Nucleus accumbens (tissue), 56 donors: ENCODE measurements at regions not wholly inside any gene's neighbourhood (a gene's known extent, or its start where the extent isn't known, plus 50 kb on each side); places are given as distances from the start of the nearest gene placed in this dataset.
"Not testable (repeated sequence)": the region's sequence is repeated elsewhere in the genome, so short reads cannot be mapped to it uniquely, and the experiment has no call there.

Experiments
- DNase-seq, 56 donors: peaks; one replicate each; lab custom pipeline; 2025; lab: John Stamatoyannopoulos, UW

DNA sequence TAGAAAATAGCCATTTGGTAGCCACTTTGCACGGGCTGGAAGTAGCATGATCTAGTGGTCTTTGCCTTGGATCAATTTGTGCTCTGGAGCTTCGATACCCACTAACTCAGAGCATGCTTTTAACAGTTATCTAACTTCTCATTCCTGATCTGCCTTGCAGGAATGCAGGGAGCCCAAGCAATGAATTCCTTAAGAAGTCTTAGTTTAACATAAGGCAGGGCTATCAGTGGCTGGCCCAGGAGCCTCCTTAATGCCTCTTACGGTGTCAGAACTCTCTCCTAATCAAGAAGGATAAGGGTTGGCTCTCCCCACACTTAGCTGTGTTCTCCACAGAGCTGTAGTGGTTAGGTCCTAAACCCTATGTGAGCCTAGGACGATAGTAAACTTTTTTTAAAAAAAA lies 95.8 kb upstream of the TBCA start:
- no peak for DNase-seq

DNA sequence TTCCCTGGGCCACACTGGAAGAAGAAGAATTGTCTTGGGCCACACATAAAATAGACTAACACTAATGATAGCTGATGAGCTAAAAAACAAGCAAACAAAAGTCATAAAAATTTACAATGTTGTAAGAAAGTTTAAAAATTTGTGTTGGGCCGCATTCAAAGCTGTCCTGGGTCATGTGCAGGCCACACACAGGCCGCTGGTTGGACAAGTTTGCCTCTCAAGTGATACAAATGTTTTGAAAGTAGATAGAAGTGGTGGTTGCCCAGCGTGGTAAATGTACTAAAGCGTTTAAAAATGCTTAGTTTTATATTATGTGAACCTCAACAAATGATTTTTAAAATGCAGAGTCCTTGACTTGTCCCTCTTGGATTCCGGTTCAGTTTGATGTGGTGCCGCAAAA lies 94.9 kb upstream of the TBCA start:
- no peak for DNase-seq

DNA sequence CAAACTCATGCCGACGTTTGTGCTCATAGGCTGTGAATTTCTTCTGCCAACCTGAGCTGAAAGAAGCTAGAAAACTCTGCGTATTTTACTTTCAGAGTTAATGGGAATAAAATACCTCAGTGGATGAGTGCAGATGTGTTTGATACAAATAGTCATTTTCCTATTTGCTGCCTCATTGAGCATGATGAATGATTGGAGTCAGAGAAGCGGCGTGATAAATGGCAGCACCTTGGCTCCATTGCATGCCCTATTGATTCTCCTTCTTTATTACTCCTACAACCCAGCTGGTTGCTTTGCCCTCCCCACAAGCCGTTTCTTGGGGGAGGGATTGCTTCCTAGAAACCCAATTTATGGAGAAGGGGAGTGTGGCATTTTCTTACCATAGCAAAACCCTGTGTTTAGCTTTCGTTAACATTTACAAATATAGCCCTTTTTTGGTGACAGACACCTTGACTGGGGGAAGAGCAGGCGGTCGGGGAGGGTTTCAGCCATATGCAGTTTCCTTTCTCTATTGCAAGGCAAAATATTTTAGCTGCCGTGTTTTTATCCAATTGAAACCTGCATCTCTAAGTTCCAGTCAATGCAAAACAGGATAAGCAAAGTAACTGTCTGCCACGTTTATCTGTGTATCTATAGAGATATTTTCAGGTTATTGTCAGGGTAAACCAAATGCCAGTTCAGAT lies 93.1 kb upstream of the TBCA start:
- no peak for DNase-seq

DNA sequence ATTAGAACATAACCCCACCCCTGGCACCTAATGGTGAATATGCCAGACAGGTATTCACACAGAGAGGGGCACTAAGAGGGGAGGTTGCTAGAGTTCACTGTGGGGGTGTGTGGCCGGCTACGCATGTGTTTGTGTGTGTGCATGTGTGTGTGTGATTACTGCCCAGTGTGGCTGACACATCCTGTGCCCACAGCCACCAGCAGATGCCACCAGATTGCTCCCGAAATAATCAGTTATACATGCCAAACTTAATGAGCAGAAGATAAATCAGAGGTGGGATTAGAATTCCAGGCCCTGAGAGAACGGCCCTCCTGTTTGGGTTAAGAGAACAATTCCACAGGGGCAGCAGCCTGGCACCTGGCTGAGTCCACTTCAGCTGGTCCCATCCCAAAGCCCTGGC lies 91.8 kb upstream of the TBCA start:
- DNase-seq = peak in 36 of 56 donors; percentile 7 to 63 (median 30)

DNA sequence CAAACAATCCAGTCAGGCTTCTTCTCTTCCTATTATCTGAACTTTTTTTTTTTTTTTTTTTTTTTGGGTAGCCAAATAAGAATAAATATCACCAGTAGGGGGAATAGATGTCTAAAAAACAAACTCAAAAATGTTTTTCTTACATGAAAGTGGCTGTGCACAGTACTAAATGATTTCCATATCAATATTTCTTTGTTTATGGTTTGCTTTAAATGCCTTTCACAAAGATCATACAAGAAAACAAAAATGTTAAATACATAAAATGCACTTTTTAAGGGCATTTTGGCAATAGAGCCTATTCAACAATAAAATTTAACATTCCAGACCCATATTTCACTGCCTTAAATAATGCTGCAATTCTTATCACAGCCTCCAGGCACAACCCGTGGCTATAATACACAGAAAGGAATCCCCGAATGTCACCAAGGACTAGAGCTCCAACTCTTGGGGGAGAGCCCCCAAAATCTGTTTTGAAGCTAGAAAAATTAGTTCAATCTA lies 91.1 kb upstream of the TBCA start:
- DNase-seq = peak in 2 of 56 donors; percentile 3 to 21

DNA sequence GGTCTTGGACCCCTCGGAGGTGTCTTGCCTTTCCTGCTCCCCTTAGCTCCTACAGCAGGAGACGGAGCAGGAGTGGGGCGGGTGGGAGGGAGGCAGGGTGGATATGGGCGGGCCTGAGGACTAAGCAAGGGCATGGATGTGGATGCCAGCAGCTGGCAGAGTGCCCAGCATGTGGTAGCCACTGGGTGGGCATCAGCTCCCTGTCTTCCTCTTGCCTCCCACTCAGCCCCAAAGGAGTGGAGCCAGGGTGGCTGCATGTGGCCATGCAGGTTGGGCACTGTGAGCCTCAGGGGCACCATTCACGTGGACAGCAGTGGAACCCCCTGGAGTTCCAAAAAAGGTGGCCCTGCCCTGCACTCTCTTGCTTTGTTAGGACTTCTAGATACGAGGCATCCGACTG lies 90.1 kb upstream of the TBCA start:
- no peak for DNase-seq

DNA sequence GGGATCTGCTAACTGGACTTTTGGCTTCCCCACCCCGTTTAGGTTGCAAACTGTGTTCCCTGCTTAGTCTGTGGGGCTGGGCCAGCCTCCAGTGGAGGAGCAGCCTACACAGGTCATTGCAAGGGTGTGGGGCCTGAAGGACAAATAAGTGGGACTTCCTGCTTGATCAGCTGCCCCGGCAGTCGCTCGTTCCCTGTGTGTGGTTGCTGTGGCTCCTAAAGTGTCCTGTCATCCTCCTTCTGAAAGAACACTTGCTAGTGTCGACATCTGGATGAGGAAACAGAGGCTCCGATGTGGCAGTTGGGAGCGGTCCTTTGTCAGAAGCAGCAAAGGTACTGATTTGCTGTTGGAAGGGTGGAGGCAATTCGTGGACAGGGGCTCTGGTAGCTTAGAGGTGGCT lies 88.9 kb upstream of the TBCA start:
- DNase-seq = no peak

DNA sequence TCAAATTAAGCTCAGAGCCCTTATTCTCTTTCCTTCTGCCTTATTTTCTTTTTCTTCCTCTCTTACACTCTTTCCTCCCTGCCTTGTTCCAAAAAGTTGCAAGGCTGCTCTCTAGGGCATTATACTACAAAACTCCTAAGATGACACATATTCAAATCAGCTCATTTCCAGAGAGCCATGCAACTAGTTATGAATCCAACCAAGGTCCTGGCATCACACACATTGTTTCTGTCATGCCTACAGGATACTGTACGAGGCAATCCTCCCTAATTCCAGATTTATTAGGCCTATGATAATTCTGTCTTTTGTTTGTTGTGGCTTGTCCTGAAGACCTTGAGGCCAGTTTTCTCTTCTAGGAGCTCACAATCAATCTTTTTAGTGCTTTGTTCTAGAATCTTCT lies 87.0 kb upstream of the TBCA start:
- no peak for DNase-seq

DNA sequence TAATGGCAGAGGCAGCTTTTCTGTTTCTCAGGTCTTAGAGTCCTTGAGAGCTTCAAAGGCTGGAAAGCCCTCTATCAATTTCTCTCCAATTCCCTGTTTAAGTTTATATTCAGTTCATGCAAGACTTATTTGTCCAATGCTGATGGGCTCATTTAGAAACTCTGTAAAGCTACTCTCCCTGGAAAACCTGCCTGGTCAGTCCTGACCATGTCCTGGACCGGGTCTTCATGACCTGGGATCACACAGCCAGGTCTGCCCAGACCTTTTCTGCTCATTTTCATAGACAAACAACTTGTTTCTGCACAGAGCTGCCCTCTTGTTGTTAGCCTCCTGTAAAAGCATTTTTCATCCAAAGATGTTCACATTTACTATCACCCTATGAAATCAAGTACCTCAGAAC lies 85.4 kb upstream of the TBCA start:
- no peak for DNase-seq

DNA sequence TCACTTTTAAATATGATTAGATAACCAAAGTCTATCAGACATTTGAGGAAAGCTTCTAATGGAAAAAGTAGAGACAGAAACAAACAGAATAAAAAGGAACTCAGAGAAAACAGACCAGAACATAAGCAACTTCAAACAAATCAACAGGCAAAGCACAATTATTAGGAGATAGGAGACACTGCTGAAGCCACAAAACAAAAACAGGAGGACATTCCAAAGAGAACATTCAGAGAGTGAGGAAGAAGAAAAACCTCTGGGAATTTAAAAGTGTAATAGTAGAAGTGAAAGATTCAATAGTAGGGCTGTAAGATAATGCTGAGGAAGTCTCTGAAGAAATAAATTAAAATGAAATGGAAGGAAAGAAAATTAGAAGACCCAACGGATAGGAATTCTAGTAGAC lies 83.2 kb upstream of the TBCA start:
- DNase-seq = no peak

DNA sequence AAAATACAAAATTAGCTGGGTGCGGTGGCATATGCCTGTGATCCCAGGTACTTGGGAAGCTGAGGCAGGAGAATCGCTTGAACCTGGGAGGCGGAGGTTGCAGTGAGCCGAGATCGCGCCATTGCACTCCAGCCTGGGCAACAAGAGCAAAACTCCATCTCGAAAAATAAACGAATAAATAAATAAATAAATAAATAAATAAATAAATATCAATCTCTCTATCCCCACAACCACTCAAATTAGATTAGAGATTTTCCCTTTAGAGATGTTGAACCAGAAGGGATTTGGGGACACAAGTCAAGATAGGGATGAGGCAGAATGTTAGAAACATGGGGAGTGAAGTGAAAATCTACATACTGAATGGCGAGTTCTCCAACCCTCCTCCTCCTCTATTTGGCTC lies 82.5 kb upstream of the TBCA start:
- not testable (repeated sequence) for DNase-seq

DNA sequence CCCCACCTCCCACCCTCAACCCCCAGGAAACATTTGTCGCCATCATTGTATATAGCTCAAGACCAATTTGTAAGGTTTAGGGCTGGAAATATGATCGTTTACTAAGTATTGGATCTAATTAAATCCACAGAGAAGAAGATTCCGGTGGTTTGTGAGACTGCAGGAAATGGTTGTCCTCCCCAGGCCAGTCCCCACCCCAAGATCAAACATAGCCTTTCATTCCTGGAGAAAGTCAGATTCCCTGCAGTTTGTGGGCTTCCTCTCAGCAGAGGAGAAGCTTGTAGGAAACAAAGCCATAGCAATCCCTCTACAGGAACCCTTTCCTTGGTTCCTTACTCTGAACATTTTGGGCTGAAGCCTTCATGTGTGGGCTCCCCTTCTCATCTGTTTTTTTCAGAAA lies 79.2 kb upstream of the TBCA start:
- DNase-seq = no peak

DNA sequence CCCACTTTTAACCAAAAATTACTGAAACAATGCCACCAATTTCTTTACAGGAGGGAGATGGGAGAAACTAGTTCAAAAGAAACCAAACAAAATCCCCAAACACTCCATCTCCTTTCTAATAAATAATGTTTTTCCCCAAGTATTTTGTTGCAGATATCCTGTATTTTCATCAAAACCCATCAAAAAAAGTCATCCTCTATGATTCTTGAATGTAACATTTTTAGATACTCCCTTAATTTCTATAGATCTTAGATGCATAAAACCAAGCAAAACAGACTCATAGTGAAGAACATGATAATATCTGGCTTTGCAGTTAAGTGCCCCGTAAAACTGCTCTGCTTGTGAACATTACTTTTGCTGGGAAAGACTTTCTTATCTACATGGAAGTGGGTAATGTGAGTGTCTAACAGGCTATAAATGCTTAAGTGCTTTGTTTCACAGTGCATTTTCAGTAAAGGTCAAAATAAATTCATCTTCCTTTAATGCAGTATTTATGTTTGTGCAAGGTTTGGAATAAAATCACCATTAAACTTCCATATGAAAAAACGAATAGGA lies 77.3 kb upstream of the TBCA start:
- no peak for DNase-seq

DNA sequence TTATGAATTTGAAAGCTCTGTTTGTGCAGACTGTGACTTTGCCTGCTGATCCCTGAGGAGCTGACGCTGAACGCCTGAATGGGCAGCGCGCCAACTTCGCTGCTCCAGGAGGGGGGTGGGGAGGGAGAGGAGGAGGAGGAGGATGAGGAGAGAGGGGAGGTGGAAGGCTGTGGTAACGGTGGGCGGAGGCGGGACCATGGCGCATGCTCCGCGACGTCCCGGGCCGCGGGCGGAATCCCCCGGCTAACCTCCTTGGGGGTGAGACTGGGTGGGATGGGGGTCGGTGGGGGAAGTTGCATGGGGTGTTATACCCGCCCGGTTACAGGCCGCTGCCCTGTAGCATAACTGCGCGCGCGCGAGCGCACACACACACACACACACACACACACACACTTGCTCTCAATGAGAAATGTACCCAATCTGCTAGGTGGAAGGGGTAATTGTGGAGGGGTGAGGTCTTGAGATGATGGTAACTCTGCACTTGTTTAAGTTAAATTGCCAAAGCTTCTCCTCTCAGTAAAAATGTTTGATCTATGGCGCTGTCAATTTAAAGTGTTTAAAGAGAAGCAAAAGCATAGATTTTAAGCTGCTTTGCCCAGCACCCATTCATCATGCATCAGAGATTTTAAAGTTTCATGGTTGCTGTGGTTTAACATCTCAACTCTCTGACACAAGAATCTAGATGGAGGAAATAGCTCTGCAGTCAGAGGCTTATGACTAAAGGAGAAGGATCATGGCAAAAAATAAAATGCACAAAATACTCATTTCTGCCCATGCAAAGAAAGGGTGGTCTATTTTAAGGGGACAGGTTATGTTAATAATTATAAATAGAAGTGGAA lies 76.6 kb upstream of the TBCA start:
- DNase-seq = peak in 54 of 56 donors; percentile 3 to 88 (median 65)

DNA sequence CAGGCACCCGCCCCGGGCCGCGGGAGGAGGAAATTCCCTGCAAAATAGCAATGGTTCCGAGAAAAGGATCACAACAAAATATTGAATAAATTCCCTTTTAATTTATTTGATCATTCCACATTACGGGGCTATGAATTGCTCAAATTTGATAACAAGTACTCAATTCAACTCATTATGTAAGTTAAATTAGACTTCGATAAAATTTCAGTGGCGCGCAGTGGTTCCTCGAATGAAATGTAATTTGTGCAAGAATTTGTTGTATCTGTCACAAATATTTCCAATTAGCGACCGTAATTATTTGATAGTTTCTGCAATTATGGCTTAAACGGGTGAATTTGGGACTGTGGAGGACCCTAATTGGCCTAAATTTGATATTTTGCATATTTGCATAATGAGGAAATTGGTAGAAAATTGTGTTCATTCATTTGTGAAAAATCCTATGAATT lies 76.0 kb upstream of the TBCA start:
- DNase-seq = no peak

DNA sequence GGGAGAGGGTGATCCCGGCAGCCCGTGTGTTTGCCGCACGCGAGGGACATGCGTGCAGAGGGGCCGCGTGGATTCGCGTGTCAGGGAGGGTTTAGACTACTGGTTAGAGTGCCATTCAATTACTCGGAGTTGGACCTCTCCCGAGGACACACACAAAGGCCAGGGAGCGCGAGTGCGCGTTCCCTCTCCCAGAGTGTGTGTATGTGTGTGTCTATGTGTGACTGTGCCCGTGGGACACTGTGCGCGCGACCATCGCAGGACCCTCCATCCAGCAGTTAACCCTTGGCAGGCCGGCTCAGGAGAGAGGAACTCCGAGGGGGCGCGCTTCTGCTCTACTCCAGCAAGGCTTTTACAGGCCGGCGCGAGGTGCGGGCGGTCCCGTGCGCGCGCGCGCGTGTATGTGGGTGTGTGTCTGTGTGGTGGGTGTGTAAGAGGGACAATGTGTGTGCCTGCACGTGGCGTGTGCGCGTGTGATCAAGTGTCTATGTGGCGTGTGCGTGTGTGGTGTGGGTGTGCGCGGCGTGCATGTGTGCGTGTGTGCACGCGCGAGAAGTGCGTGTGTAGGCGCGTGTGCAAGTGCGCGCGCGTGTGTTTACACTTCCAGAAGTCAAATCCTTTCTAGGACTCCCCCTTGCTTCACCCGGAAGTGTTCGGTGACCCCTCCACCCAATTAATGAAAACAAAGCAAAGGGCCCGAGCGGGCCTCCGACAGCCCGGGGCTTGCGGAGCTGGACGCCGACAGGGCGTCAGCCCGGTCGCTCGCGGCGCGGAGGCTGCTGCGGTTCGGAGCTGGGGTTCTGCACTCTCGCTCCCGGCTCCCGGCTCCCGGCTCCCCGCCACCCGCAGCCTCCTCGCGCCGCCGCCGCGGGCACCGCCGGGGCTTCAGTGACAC lies 75.3 kb upstream of the TBCA start:
- DNase-seq = peak in 39 of 56 donors; percentile 18 to 71 (median 59)

DNA sequence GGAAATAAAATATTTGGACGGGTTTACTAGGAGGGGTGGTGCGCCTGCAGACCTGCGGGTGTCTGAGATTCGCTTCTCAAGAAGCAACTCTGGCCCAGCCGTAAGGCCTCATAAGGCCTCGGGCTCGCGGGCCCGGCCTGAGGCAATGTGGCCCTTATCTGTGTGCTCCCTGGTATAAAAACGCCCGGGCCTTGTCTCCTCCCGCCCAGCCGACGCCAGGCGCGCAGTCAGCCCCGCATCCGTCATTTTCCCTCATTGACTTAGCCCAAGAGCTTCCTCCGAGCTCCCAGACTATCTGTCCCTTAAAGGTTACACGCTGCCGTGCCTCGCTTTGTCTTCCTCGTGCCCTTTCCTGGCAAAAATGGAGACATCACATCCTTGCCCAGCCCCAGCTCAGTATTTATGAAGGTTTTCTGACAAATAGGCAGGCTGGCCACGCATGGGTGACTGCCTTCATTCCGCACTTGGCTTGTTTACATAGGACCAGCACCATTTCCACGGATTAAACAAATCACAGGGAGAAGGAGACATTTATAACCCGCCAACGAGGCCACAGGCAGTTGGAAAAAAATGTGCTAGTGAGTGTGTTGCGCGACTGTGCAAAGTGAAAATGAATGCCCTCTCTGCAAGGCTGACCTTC lies 74.5 kb upstream of the TBCA start:
- DNase-seq = peak in 2 of 56 donors; percentile 29 to 46

DNA sequence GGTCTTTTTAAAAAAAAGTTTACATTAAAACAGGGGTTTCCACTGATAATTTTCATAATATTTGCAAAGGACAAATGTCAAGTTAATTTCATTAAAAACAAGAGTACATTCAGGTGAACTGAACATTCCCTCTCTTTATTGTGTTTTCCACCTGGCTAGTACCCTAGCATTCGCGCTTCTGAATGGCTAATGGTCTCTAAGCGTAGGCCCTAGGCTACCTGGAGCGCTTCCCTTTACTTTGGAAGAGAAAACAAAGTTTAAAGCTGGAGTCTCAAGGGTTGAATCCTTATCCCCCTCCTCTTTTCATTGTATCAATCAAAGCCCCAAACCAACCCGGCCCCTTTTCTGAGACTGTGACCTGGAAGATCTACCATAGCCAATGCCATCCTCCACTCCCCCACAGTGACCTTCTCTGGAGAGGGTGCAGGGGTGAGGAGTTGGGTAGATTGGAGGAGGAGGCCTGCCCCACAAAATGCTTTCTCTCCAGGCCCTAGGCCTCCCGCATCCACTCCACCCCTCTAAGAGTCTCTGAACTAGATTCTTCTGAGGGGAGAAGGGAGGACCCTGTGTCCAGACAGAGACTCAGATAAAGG lies 73.3 kb upstream of the TBCA start:
- DNase-seq = no peak

DNA sequence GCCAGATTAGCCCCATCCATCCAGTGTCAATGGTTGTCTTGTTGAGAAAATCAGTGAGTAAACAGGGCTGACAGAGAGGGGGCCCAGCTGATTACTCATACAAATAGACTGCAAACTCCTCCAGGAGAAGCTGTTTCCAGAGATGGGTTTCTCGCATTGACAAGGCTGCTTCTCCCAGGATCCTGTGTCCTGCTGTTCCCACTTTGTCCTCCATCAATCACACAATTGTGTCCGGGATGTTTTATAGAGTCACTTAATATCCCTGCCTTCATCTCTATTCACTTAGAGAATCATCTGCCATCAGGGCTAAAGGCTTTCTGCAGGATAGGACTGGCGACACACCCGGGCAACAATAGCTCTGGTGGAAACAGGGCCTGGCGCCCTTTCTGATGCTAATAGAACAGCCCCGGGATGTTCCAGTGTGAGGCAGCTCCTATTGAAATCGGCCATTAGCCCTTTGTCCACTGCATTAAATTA lies 71.7 kb upstream of the TBCA start:
- DNase-seq = peak in 28 of 56 donors; percentile 4 to 74 (median 34)

DNA sequence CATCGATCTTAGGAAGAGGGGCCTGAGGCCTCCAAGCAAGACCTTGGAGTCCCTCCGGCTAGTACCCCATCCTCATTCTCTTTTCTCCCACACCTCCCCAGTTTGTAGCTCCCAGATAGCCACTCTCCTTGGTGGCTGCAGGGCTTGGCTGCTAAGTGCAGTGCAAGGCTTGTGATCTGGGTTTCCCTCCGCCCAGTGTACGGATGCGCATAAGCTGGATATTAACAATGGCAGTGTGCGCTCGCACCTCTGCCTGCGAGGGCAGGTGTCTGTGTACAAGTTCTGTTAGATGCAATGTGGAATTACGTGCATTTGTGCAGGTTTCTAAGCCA lies 71.0 kb upstream of the TBCA start:
- DNase-seq = peak in 2 of 56 donors; percentile 14 to 17
